Common myeloid progenitor, CD34-positive (primary cell): ENCODE measurements at regions not wholly inside any gene's neighbourhood (a gene's known extent, or its start where the extent isn't known, plus 50 kb on each side); places are given as distances from the start of the nearest gene placed in this dataset.

Source experiments
- CTCF ChIA-PET: fragments of 350-600 bp; sonication (Branson Sonifier 250); formaldehyde crosslinking; loops from one replicate; lab custom pipeline; 2021; ENCODE audit warnings: antibody characterized with exemption; lab: Charles Lee
- POLR2A ChIA-PET: fragments of 350-600 bp; sonication (Branson Sonifier 250); formaldehyde crosslinking; loops from one replicate; lab custom pipeline; 2021; ENCODE audit warnings: antibody characterized with exemption; lab: Charles Lee
- DNase-seq, 3 donors: peaks; one replicate each; pipeline versions ENCODE4 v3.0.0 to v3.0.0-alpha.2; 2013
- H3K27ac ChIP-seq, 2 experiments: 1 replicate in 1 of 2; 2 replicates in 1 of 2; pipeline ENCODE4 v1.7.0; 2013; ENCODE audit warnings: inconsistent platforms in 2 of 2, low read length in 2 of 2, mild to moderate bottlenecking in 2 of 2, low read depth in 1 of 2, moderate library complexity in 1 of 2; ENCODE audit not compliant: severe bottlenecking in 2 of 2, insufficient read depth in 1 of 2, poor library complexity in 1 of 2
- H3K27me3 ChIP-seq, 5 experiments: replicated peaks in 2 of 5; 1 replicate in 3 of 5; 2 replicates in 2 of 5; pipeline versions ENCODE4 v1.6.1 to v1.7.0; 2013; ENCODE audit warnings: low read length in 4 of 5, mild to moderate bottlenecking in 2 of 5, moderate library complexity in 2 of 5, inconsistent platforms in 1 of 5; ENCODE audit not compliant: insufficient read depth in 5 of 5, control insufficient read depth in 4 of 5
- H3K36me3 ChIP-seq, 4 experiments: 1 replicate in 2 of 4; 2 replicates in 2 of 4; pipeline versions ENCODE4 v1.6.1 to v1.7.0; 2013; ENCODE audit warnings: low read length in 3 of 4, control low read depth in 1 of 4, mild to moderate bottlenecking in 1 of 4; ENCODE audit not compliant: control insufficient read depth in 4 of 4, insufficient read depth in 4 of 4
- H3K4me1 ChIP-seq, 4 experiments: 1 replicate in 3 of 4; 2 replicates in 1 of 4; pipeline versions ENCODE4 v1.6.1 to v1.7.1; 2013; ENCODE audit warnings: low read length in 3 of 4, mild to moderate bottlenecking in 3 of 4, control low read depth in 1 of 4, inconsistent platforms in 1 of 4, moderate library complexity in 1 of 4; ENCODE audit not compliant: control insufficient read depth in 4 of 4, insufficient read depth in 4 of 4; ENCODE audit errors: control extremely low read depth in 1 of 4
- H3K4me3 ChIP-seq, 7 experiments: 1 replicate in 4 of 7; 2 replicates in 3 of 7; pipeline versions ENCODE4 v1.5.1 to v1.7.0; 2013; ENCODE audit warnings: mild to moderate bottlenecking in 7 of 7, low read length in 6 of 7, moderate library complexity in 6 of 7, inconsistent platforms in 2 of 7, low read depth in 2 of 7, control low read depth in 1 of 7; ENCODE audit not compliant: insufficient read depth in 4 of 7, control insufficient read depth in 1 of 7; ENCODE audit errors: extremely low read depth in 1 of 7
- H3K9me3 ChIP-seq, 5 experiments: 1 replicate in 4 of 5; 2 replicates in 1 of 5; pipeline versions ENCODE4 v1.6.1 to v1.7.1; 2013; ENCODE audit warnings: low read length in 4 of 5, mild to moderate bottlenecking in 2 of 5, inconsistent platforms in 1 of 5, low read depth in 1 of 5, moderate library complexity in 1 of 5; ENCODE audit not compliant: control insufficient read depth in 4 of 5, insufficient read depth in 2 of 5; ENCODE audit errors: control extremely low read depth in 1 of 5
- WGBS: methylation state at CpG from one replicate; pipeline ENCODE4 v1.1.5; 2013; ENCODE audit not compliant: insufficient coverage; 5-methylcytosine and 5-hydroxymethylcytosine counted together

GRCh38 chr2:7845332-7845731 is 836.5 kb upstream of the ID2 start:
- ChIA-PET POLR2A (no interaction called here), CTCF (no interaction called here)
- Histone ChIP-seq H3K36me3 (no peaks in the 10 kb centered on the region), H3K27ac (no peak overlapping the region), H3K9me3 (peaks cover 0 to 5% (median 0%) of the 10 kb centered on the region in 5 experiments), H3K4me1 (peaks cover 0 to 4% (median 0%) of the 10 kb centered on the region in 4 experiments), H3K4me3 (no peak overlapping the region), H3K27me3 (no peaks in the 10 kb centered on the region)
- 90% methylated on average over 2 of the region's 2 CpGs for WGBS
- DNase-seq, result no peak

- Histone ChIP-seq H3K4me1 (peaks cover 0 to 3% (median 0%) of the 10 kb centered on the region in 4 experiments), H3K27me3 (no peaks in the 10 kb centered on the region), H3K36me3 (no peaks in the 10 kb centered on the region), H3K4me3 (no peak overlapping the region), H3K27ac (no peak overlapping the region), H3K9me3 (no peaks in the 10 kb centered on the region)
- WGBS, result 94% methylated on average over 3 of the region's 5 CpGs
- CTCF ChIA-PET, result no interaction called here
- POLR2A ChIA-PET, result no interaction called here
- DNase-seq, result no peak
These were observed 835.2 kb upstream of the ID2 start for GRCh38 chr2:7846607-7847006.

GRCh38 chr2:7847321-7847720 is 834.5 kb upstream of the ID2 start:
- ChIA-PET CTCF (interaction anchor here (1.4 kb wide), 1 partner anchor 9 kb away, joined by 6 read pairs; no protein-coding TSS in a partner anchor), POLR2A (no interaction called here)
- no peaks in the 10 kb centered on the region for H3K9me3 ChIP-seq
- no peak overlapping the region for H3K27ac ChIP-seq
- no peaks in the 10 kb centered on the region for H3K4me1 ChIP-seq
- H3K4me3 ChIP-seq, result no peak overlapping the region
- no peaks in the 10 kb centered on the region for H3K27me3 ChIP-seq
- 94% methylated on average over 2 of the region's 4 CpGs for WGBS
- DNase-seq, result no peak
- H3K36me3 ChIP-seq, result no peaks in the 10 kb centered on the region

- ChIA-PET POLR2A (no interaction called here), CTCF (no interaction called here)
- H3K9me3 ChIP-seq, result no peaks in the 10 kb centered on the region
- no peak for DNase-seq
- H3K36me3 ChIP-seq, result no peaks in the 10 kb centered on the region
- H3K4me3 ChIP-seq, result no peak overlapping the region
- no peaks in the 10 kb centered on the region for H3K27me3 ChIP-seq
- H3K27ac ChIP-seq, result no peak overlapping the region
- 100% methylated on average over 1 of the region's 1 CpG for WGBS
- H3K4me1 ChIP-seq, result no peaks in the 10 kb centered on the region
These were observed 832.8 kb upstream of the ID2 start for GRCh38 chr2:7849027-7849426.

GRCh38 chr2:7849531-7849930 is 832.3 kb upstream of the ID2 start:
- WGBS, result 89% methylated on average over 5 of the region's 5 CpGs
- no peak overlapping the region for H3K27ac ChIP-seq
- no peaks in the 10 kb centered on the region for H3K4me1 ChIP-seq
- ChIA-PET CTCF (no interaction called here), POLR2A (no interaction called here)
- no peaks in the 10 kb centered on the region for H3K9me3 ChIP-seq
- H3K36me3 ChIP-seq, result no peaks in the 10 kb centered on the region
- H3K27me3 ChIP-seq, result no peaks in the 10 kb centered on the region
- H3K4me3 ChIP-seq, result no peak overlapping the region
- DNase-seq, result no peak

GRCh38 chr2:7852546-7852945 is 829.3 kb upstream of the ID2 start:
- H3K4me1 ChIP-seq, result no peaks in the 10 kb centered on the region
- H3K9me3 ChIP-seq, result no peaks in the 10 kb centered on the region
- no peaks in the 10 kb centered on the region for H3K27me3 ChIP-seq
- H3K36me3 ChIP-seq, result no peaks in the 10 kb centered on the region
- DNase-seq, result no peak
- 100% methylated on average over 1 of the region's 2 CpGs for WGBS
- CTCF ChIA-PET, result no interaction called here
- no peak overlapping the region for H3K4me3 ChIP-seq
- no peak overlapping the region for H3K27ac ChIP-seq
- POLR2A ChIA-PET, result no interaction called here

GRCh38 chr2:7857904-7858303 is 824.0 kb upstream of the ID2 start:
- Histone ChIP-seq H3K27ac (no peak overlapping the region), H3K27me3 (no peaks in the 10 kb centered on the region), H3K9me3 (peaks cover 0 to 2% (median 0%) of the 10 kb centered on the region in 5 experiments), H3K4me3 (no peak overlapping the region), H3K4me1 (no peaks in the 10 kb centered on the region), H3K36me3 (no peaks in the 10 kb centered on the region)
- CTCF ChIA-PET, result no interaction called here
- WGBS, result 100% methylated on average over 1 of the region's 1 CpG
- no peak for DNase-seq
- POLR2A ChIA-PET, result no interaction called here
